Stimulated activated CD8-positive, alpha-beta memory T cell treated with anti-CD3 and anti-CD28 coated beads, Interleukin-4, amount 100 ng/mL, for 1 hour (primary cell): ENCODE measurements at regions not wholly inside any gene's neighbourhood (a gene's known extent, or its start where the extent isn't known, plus 50 kb on each side); places are given as distances from the start of the nearest gene placed in this dataset.

Source experiments
- DNase-seq, 2 donors: peaks; one replicate each; pipeline ENCODE4 v3.0.0-alpha.2; 2020; ENCODE audit warnings: low read depth in 2 of 2, low spot score in 1 of 2

GRCh38 chr18:73793386-73793785 lies 354.2 kb downstream of the FBXO15 start:
- DNase-seq: no peak

- DNase-seq: no peak
Observed at GRCh38 chr18:73791081-73791480, 356.6 kb downstream of the FBXO15 start.

GRCh38 chr18:73790587-73790986 lies 357.0 kb downstream of the FBXO15 start:
- no peak for DNase-seq

- DNase-seq: no peak
Observed at GRCh38 chr18:73787316-73787715, 360.3 kb downstream of the FBXO15 start.

- no peak for DNase-seq
Observed at GRCh38 chr18:73785300-73785699, 362.3 kb downstream of the FBXO15 start.

GRCh38 chr18:73784853-73785252 lies 362.8 kb downstream of the FBXO15 start:
- DNase-seq: no peak

- DNase-seq: no peak
Observed at GRCh38 chr18:73782405-73782804, 365.2 kb downstream of the FBXO15 start.

GRCh38 chr18:73780218-73780617 lies 367.4 kb downstream of the FBXO15 start:
- no peak for DNase-seq

- no peak for DNase-seq
Observed at GRCh38 chr18:73778032-73778359, 369.6 kb downstream of the FBXO15 start.

GRCh38 chr18:73777356-73778031 lies 370.1 kb downstream of the FBXO15 start:
- no peak for DNase-seq

GRCh38 chr18:73774811-73775509 lies 372.7 kb downstream of the FBXO15 start:
- no peak for DNase-seq

- no peak for DNase-seq
Observed at GRCh38 chr18:73768043-73768442, 379.6 kb downstream of the FBXO15 start.

GRCh38 chr18:73766910-73767515 lies 380.6 kb downstream of the FBXO15 start:
- no peak for DNase-seq

- DNase-seq: no peak
Observed at GRCh38 chr18:73758446-73758845, 389.2 kb downstream of the FBXO15 start.

GRCh38 chr18:73756256-73757091 lies 391.2 kb downstream of the FBXO15 start:
- DNase-seq: no peak

- no peak for DNase-seq
Observed at GRCh38 chr18:73752965-73753364, 394.7 kb downstream of the FBXO15 start.

- DNase-seq: no peak
Observed at GRCh38 chr18:73752546-73752945, 395.1 kb downstream of the FBXO15 start.

GRCh38 chr18:73750052-73750451 lies 397.6 kb downstream of the FBXO15 start:
- no peak for DNase-seq

GRCh38 chr18:73749304-73749703 lies 398.3 kb downstream of the FBXO15 start:
- no peak for DNase-seq

- no peak for DNase-seq
Observed at GRCh38 chr18:73748731-73749130, 398.9 kb downstream of the FBXO15 start.

- DNase-seq: no peak
Observed at GRCh38 chr18:73746101-73746500, 401.5 kb downstream of the FBXO15 start.

GRCh38 chr18:73742957-73743356 lies 404.7 kb downstream of the FBXO15 start:
- no peak for DNase-seq
